Caco-2 (cell line): ENCODE measurements at regions not wholly inside any gene's neighbourhood (a gene's known extent, or its start where the extent isn't known, plus 50 kb on each side); places are given as distances from the start of the nearest gene placed in this dataset.

Experiments
- BruUV-seq: library from RNA; stranded (reverse); fragments of 400-500 nt; replicated peaks from 2 replicates; lab custom pipeline; 2021; lab: Mats Ljungman, UMichigan
- CTCF ChIA-PET: fragments of 300-600 bp; sonication (Branson Sonifier 250); formaldehyde crosslinking; loops from one replicate; lab custom pipeline; 2022; ENCODE audit warnings: antibody characterized with exemption; lab: Charles Lee
- POLR2A ChIA-PET: fragments of 300-600 bp; sonication (Branson Sonifier 250); formaldehyde crosslinking; loops from one replicate; lab custom pipeline; 2022; ENCODE audit warnings: antibody characterized with exemption; lab: Charles Lee
- DNase-seq, 2 experiments: peaks; one replicate each; pipeline versions ENCODE4 v3.0.0 to v3.0.0-alpha.2; 2020 to 2022
- H3K27me3 ChIP-seq: replicated peaks from 2 replicates; pipeline ENCODE4 v1.6.0; 2011; ENCODE audit warnings: low read length; ENCODE audit not compliant: control insufficient read depth, insufficient read depth
- H3K36me3 ChIP-seq: 2 replicates; pipeline ENCODE4 v1.5.1; 2011; ENCODE audit warnings: low read length; ENCODE audit not compliant: control insufficient read depth, insufficient read depth
- H3K4me1 ChIP-seq: fragments of 250-450 bp; sonication (Bioruptor Pico); 2 replicates; pipeline ENCODE4 v1.5.1; 2020; ENCODE audit warnings: mild to moderate bottlenecking
- H3K4me3 ChIP-seq: 2 replicates; pipeline ENCODE4 v1.5.1; 2011; ENCODE audit warnings: low read depth, mild to moderate bottlenecking, control low read depth, low read length
- H3K9me3 ChIP-seq: fragments of 250-450 bp; sonication (Bioruptor Pico); 2 replicates; pipeline ENCODE4 v1.5.1; 2020; ENCODE audit warnings: mild to moderate bottlenecking, moderate library complexity
- H3K27ac Mint-ChIP-seq: one replicate; pipeline ENCODE4 v1.8.0; 2022; ENCODE audit warnings: mixed read lengths; ENCODE audit not compliant: unreplicated experiment
- H3K27me3 Mint-ChIP-seq: one replicate; pipeline ENCODE4 v1.8.0; 2022; ENCODE audit warnings: mixed read lengths; ENCODE audit not compliant: insufficient read depth, unreplicated experiment
- H3K36me3 Mint-ChIP-seq: one replicate; pipeline ENCODE4 v1.8.0; 2022; ENCODE audit warnings: mild to moderate bottlenecking, mixed read lengths; ENCODE audit not compliant: insufficient read depth, unreplicated experiment
- H3K4me1 Mint-ChIP-seq: one replicate; pipeline ENCODE4 v1.8.0; 2022; ENCODE audit warnings: low read depth, mixed read lengths; ENCODE audit not compliant: unreplicated experiment
- H3K4me3 Mint-ChIP-seq: one replicate; pipeline ENCODE4 v1.8.0; 2022; ENCODE audit warnings: mild to moderate bottlenecking, moderate library complexity, mixed read lengths; ENCODE audit not compliant: unreplicated experiment
- H3K9me3 Mint-ChIP-seq: one replicate; pipeline ENCODE4 v1.8.0; 2022; ENCODE audit warnings: mixed read lengths; ENCODE audit not compliant: unreplicated experiment
- intact Hi-C: fragments of 100-400 bp; cut with micrococcal nuclease; formaldehyde crosslinking; loops from one replicate; pipeline ENCODE4 v1.10.0; 2022; ENCODE audit not compliant: unreplicated experiment
- TF ChIP-seq, protein P1 (sequence below), 2 experiments: fragments of 200-600 bp in 1 of 2; IDR thresholded peaks; 1 replicate in 1 of 2; 2 replicates in 1 of 2; pipeline versions ENCODE4 v1.5.1 to v1.8.0; 2011 to 2022; ENCODE audit warnings: antibody characterized with exemption in 1 of 2, control low read depth in 1 of 2, inconsistent platforms in 1 of 2, low read depth in 1 of 2, low read length in 1 of 2, mild to moderate bottlenecking in 1 of 2, moderate library complexity in 1 of 2; ENCODE audit not compliant: insufficient read depth in 1 of 2, severe bottlenecking in 1 of 2, unreplicated experiment in 1 of 2

DNA sequence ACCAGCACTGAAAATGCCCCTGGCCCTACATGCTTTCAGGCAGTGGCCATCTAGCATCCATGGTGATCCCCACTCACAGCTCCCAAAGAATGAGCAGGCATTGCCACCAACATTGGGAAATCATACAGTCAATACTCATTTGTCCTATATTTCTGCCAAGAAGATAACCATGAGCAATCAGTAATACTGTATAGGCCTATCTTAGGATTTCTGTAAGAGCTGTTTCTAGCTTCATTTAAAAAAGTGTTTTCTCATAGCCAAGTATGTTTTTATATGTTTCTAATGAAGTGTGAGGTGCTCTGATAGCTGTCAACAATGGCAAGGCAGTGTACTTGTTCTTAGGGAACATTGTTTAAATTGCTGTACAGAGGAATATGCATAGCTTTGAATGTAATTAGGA is 428.7 kb downstream of the FGF9 start:
- intact Hi-C loops, result no loop called here
- Mint-ChIP-seq H3K27ac (no peak overlapping the region), H3K36me3 (peaks cover 6% of the 10 kb centered on the region), H3K9me3 (no peaks in the 10 kb centered on the region), H3K27me3 (no peaks in the 10 kb centered on the region), H3K4me3 (no peak overlapping the region), H3K4me1 (no peaks in the 10 kb centered on the region)
- POLR2A ChIA-PET, result no interaction called here
- no peak overlapping the region for H3K4me3 ChIP-seq
- H3K4me1 ChIP-seq, result no peaks in the 10 kb centered on the region
- H3K27me3 ChIP-seq, result no peaks in the 10 kb centered on the region
- CTCF ChIA-PET, result no interaction called here
- TF ChIP-seq, protein P1, sequence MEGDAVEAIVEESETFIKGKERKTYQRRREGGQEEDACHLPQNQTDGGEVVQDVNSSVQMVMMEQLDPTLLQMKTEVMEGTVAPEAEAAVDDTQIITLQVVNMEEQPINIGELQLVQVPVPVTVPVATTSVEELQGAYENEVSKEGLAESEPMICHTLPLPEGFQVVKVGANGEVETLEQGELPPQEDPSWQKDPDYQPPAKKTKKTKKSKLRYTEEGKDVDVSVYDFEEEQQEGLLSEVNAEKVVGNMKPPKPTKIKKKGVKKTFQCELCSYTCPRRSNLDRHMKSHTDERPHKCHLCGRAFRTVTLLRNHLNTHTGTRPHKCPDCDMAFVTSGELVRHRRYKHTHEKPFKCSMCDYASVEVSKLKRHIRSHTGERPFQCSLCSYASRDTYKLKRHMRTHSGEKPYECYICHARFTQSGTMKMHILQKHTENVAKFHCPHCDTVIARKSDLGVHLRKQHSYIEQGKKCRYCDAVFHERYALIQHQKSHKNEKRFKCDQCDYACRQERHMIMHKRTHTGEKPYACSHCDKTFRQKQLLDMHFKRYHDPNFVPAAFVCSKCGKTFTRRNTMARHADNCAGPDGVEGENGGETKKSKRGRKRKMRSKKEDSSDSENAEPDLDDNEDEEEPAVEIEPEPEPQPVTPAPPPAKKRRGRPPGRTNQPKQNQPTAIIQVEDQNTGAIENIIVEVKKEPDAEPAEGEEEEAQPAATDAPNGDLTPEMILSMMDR (IDR thresholded peaks at IDR 0.05; ENCODE audit: insufficient read depth in 1 of 2, low read depth in 1 of 2, low read length in 1 of 2, severe bottlenecking in 1 of 2, unreplicated experiment in 1 of 2), result no peak
- no peaks in the 10 kb centered on the region for H3K9me3 ChIP-seq
- H3K36me3 ChIP-seq, result no peaks in the 10 kb centered on the region
- BruUV-seq, result no TSS peak
- no peak for DNase-seq

DNA sequence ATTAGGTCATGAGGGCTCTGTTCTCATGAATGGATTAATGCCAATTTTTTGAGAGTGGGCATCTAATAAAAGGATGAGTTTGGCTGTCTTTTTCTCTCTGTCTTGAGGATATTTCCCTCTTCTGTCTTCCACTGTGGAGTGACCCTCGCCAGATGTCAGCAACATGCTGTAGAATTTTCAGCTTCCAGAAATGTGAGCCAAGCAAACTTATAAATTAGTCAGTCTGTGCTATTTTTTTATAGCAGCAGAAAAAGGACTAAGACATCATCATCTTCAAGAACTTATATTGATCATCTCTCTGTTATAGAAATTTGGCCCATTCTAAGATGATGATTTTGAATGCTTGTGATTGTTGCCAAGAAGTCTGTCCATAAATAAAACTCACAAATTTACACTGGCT is 431.4 kb downstream of the FGF9 start:
- H3K27me3 ChIP-seq, result no peaks in the 10 kb centered on the region
- no TSS peak for BruUV-seq
- Mint-ChIP-seq H3K9me3 (no peaks in the 10 kb centered on the region), H3K36me3 (peaks cover 6% of the 10 kb centered on the region), H3K27ac (no peak overlapping the region), H3K27me3 (peaks cover 3% of the 10 kb centered on the region), H3K4me3 (no peak overlapping the region), H3K4me1 (peaks cover 6% of the 10 kb centered on the region)
- H3K4me3 ChIP-seq, result no peak overlapping the region
- POLR2A ChIA-PET, result no interaction called here
- H3K4me1 ChIP-seq, result peaks cover under 1% of the 10 kb centered on the region; the same call in 1 of the 2 replicates
- intact Hi-C loops, result no loop called here
- no peak for DNase-seq
- CTCF ChIA-PET, result no interaction called here
- H3K36me3 ChIP-seq, result no peaks in the 10 kb centered on the region
- no peaks in the 10 kb centered on the region for H3K9me3 ChIP-seq
- TF ChIP-seq, protein P1 (IDR thresholded peaks at IDR 0.05; ENCODE audit: insufficient read depth in 1 of 2, low read depth in 1 of 2, low read length in 1 of 2, severe bottlenecking in 1 of 2, unreplicated experiment in 1 of 2), result no peak

DNA sequence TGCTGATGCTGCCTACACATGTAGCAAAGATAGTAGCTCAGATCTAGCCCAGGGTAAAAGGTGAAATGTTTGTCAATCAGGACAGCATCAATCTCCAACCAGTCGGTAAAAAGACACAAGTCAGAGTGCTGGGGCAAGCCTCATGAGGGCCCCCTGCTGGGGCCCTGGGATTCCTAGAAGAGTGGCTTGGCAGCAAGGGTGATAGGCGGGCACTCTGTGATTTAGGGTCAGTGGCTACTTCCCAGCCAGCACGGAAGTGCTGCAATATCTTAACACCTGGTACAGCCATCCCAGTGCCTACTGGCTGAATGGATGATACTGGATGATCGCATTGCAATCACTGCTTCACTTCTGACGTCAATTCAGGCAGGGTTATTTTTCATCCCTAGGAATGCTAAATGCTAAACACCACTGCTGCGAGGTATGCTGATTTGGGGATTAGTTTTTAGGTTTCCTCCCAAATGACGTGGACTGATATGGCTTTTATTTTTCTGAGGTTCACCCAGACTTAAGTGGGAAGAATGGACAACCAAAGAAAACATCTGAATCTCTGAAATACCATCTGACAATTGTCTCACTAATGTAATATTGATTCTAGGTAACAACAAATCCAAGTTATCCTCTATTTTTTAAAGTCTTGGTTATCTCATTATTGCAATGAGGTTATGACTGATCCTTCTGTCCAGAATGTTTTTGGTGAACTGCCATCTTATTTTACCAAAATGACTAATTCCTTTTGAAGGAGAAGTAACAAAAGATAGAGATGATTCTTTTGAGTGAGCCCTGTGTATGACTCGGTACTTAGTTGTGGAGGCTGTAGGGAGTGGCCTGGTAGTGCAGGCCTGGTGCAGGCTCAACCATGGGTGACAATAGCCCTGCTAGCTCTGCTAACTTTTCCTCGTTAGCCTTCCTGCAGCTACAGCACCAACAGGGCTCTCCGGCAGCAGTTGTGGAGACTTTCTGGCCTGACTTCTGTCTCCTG is 432.5 kb downstream of the FGF9 start:
- Mint-ChIP-seq H3K36me3 (peaks cover 6% of the 10 kb centered on the region), H3K9me3 (no peaks in the 10 kb centered on the region), H3K27ac (no peak overlapping the region), H3K4me1 (peaks cover 6% of the 10 kb centered on the region), H3K27me3 (peaks cover 3% of the 10 kb centered on the region), H3K4me3 (no peak overlapping the region)
- Histone ChIP-seq H3K4me1 (peaks cover 9% of the 10 kb centered on the region), H3K9me3 (no peaks in the 10 kb centered on the region), H3K4me3 (no peak overlapping the region), H3K36me3 (no peaks in the 10 kb centered on the region), H3K27me3 (no peaks in the 10 kb centered on the region)
- TF ChIP-seq, protein P1 (IDR thresholded peaks at IDR 0.05; ENCODE audit: insufficient read depth in 1 of 2, low read depth in 1 of 2, low read length in 1 of 2, severe bottlenecking in 1 of 2, unreplicated experiment in 1 of 2), result peak in 1 of 2 experiments; percentile 30
- peak in 1 of 2 experiments; percentile 14 for DNase-seq
- no TSS peak for BruUV-seq
- POLR2A ChIA-PET, result no interaction called here
- intact Hi-C loops, result no loop called here
- CTCF ChIA-PET, result no interaction called here
